ENCODE measurements at regions not wholly inside any gene's neighbourhood (a gene's known extent, or its start where the extent isn't known, plus 50 kb on each side); places are given as distances from the start of the nearest gene placed in this dataset.

DNA sequence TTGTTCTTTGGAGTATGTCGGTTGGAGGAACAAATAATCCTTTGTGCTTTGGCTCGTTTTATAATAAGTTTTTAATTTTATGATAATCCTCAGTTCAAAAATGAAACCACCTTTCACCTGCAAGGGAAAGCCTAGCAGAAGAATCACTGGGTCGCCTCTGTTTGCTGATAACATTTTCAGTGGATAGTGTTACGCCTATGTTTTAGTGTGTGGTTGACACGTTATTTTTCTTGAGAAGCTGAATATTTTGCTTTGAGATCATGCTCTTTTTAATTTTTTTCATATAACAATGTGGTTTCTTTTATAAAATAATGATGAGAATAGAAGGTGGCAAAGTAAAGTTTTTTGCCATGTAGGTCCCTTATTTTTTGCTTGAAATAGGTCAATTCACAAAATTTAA lies 172.7 kb upstream of the ZEB2 start:
- H3K27me3 Mint-ChIP-seq (ENCODE audit: low read depth): no peaks in the 10 kb centered on the region
- no peak overlapping the region for H3K27ac Mint-ChIP-seq
- peaks cover 7% of the 10 kb centered on the region for H3K4me1 Mint-ChIP-seq
- peaks cover 3% of the 10 kb centered on the region for H3K9me3 Mint-ChIP-seq
- no peaks in the 10 kb centered on the region for H3K36me3 Mint-ChIP-seq (ENCODE audit: low read depth)
- no peak overlapping the region for H3K4me3 Mint-ChIP-seq
- TF ChIP-seq, protein P1, sequence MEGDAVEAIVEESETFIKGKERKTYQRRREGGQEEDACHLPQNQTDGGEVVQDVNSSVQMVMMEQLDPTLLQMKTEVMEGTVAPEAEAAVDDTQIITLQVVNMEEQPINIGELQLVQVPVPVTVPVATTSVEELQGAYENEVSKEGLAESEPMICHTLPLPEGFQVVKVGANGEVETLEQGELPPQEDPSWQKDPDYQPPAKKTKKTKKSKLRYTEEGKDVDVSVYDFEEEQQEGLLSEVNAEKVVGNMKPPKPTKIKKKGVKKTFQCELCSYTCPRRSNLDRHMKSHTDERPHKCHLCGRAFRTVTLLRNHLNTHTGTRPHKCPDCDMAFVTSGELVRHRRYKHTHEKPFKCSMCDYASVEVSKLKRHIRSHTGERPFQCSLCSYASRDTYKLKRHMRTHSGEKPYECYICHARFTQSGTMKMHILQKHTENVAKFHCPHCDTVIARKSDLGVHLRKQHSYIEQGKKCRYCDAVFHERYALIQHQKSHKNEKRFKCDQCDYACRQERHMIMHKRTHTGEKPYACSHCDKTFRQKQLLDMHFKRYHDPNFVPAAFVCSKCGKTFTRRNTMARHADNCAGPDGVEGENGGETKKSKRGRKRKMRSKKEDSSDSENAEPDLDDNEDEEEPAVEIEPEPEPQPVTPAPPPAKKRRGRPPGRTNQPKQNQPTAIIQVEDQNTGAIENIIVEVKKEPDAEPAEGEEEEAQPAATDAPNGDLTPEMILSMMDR (IDR thresholded peaks at IDR 0.05; ENCODE audit: unreplicated experiment in 3 of 3): no peak

DNA sequence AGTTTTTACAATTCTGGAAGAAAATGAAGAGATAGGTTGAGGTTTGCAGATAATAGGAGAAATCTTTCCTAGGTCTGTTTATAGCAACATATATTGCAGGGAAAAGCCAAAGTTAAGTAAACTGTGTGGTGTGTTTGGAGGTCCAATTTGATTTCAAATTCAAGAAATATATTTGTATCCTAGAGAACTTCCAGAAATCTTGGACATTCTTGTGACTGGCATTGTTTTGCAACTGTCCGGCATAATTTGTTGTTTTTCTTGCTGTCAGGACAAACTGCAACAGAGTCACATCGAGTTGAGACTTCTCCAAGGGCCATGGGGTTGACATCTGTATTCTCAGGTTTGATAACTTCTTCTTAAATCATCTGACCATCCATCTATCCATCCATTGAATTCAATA lies 170.9 kb upstream of the ZEB2 start:
- TF ChIP-seq, protein P1 (IDR thresholded peaks at IDR 0.05; ENCODE audit: unreplicated experiment in 3 of 3): no peak
- H3K4me3 Mint-ChIP-seq: no peak overlapping the region
- no peaks in the 10 kb centered on the region for H3K27me3 Mint-ChIP-seq (ENCODE audit: low read depth)
- H3K9me3 Mint-ChIP-seq: no peaks in the 10 kb centered on the region
- H3K4me1 Mint-ChIP-seq: peaks cover 7% of the 10 kb centered on the region
- no peaks in the 10 kb centered on the region for H3K36me3 Mint-ChIP-seq (ENCODE audit: low read depth)
- H3K27ac Mint-ChIP-seq: no peak overlapping the region

DNA sequence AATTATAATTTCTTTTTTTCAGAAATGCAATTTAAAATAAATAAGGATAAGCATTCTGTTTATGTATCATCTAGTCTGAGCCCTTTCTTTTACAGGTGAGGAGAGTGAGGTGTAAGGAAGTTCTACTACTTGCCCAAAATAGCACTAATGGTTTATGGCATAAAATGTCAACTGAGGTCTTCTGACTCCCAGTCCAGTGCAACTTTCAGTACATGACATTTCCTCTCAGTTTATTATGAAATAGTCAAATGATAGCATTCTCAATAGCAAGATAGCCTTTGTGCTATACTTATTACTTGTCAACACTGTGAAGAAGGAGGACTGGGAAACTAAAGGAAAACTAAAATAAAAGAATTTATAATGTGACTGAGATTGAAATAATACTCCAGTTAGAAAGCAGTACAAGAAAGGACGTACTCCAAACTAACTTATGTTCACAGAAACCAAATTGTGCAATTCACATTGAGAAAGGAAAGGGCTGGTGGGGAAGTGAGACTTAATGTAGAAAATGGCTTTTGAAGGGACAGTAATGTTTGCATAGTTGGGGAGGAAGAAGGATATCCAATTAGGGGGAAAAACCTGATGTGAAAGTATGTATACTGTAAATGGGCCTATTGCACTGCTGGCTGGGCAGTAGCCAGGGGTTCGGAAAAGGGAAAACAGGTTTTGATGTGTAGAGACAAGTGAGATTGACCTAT lies 166.7 kb upstream of the ZEB2 start:
- Mint-ChIP-seq H3K27ac (no peak overlapping the region), H3K4me1 (peaks cover 28% of the 10 kb centered on the region), H3K4me3 (no peak overlapping the region), H3K9me3 (no peaks in the 10 kb centered on the region), H3K27me3 (ENCODE audit: low read depth) (no peaks in the 10 kb centered on the region), H3K36me3 (ENCODE audit: low read depth) (no peaks in the 10 kb centered on the region)
- TF ChIP-seq, protein P1 (IDR thresholded peaks at IDR 0.05; ENCODE audit: unreplicated experiment in 3 of 3): no peak

DNA sequence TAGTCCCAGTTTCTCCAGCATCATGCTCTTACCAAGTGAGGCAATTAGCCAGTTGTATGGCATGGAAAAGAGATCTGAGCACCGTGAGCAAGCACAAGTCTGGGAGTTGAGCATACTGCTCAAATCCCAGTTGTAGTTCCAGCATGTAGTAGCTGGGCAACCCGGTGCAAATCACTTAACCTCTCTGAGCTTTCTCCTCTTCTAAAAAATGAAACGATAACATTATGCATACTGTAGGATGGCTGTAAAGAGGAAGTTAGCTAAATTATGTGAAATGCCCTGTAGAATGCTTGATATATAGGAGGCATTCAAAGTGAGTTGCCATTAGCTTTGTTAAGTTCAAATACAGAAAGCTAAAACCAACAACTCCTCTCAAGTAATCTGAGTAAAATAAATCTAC lies 164.0 kb upstream of the ZEB2 start:
- no peaks in the 10 kb centered on the region for H3K27me3 Mint-ChIP-seq (ENCODE audit: low read depth)
- TF ChIP-seq, protein P1 (IDR thresholded peaks at IDR 0.05; ENCODE audit: unreplicated experiment in 3 of 3): no peak
- no peak overlapping the region for H3K4me3 Mint-ChIP-seq
- peaks cover 30% of the 10 kb centered on the region for H3K4me1 Mint-ChIP-seq
- no peaks in the 10 kb centered on the region for H3K36me3 Mint-ChIP-seq (ENCODE audit: low read depth)
- peak overlapping the region in 2 of 3 experiments; percentile 34 to 50 for H3K27ac Mint-ChIP-seq
- H3K9me3 Mint-ChIP-seq: no peaks in the 10 kb centered on the region

DNA sequence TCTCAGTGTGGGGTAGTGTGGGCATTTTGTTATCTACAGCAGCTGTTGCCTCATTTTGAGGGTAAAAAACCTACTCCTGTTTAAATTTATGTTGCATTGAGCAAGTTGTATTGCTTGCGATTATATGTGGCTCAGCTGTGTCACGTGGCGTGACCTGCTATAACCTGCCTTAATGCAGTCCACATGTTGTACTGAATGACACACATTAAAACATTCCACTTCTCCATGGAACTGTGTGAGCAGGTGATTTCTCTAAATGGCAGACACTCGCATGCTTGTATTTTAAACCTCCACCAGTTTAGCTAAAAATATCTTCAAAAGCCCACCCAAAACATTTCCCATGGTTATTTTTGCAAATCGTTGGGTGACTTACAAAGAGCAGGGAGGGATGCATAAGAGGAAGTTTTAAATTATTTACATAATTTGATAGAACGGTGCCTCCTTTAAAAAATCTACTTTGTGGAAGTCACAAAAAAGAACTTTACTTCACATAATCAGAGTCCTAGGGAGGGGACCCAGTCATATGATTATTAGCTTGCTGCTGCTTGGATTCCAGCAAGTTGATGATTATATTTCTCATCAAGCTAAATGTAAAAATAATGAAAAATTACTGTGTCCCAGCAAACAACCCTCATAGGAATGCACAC lies 163.3 kb upstream of the ZEB2 start:
- no peaks in the 10 kb centered on the region for H3K27me3 Mint-ChIP-seq (ENCODE audit: low read depth)
- H3K27ac Mint-ChIP-seq: peak overlapping the region in 2 of 3 experiments; percentile 46 to 50
- H3K4me1 Mint-ChIP-seq: peaks cover 37% of the 10 kb centered on the region
- no peaks in the 10 kb centered on the region for H3K9me3 Mint-ChIP-seq
- TF ChIP-seq, protein P1 (IDR thresholded peaks at IDR 0.05; ENCODE audit: unreplicated experiment in 3 of 3): no peak
- H3K36me3 Mint-ChIP-seq (ENCODE audit: low read depth): no peaks in the 10 kb centered on the region
- H3K4me3 Mint-ChIP-seq: no peak overlapping the region

DNA sequence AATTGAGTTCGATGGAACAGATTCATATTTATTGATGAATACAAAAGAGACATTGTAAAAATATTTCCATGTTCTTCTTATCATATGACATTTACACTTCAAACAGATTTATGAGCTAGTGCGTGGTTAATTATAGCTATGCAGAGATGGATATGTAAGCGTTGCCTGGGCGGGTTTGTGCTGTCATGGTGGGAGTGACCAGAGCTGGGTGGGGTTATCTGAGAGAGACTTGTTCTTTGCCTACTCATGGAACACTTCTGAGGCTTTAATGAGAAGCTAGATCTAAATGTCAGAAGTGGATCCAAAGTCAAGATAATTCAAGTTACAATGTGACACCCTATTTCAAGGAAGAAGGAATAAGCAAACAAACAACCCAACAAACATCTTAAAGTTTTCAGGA lies 162.3 kb upstream of the ZEB2 start:
- Mint-ChIP-seq H3K4me3 (no peak overlapping the region), H3K9me3 (no peaks in the 10 kb centered on the region), H3K36me3 (ENCODE audit: low read depth) (no peaks in the 10 kb centered on the region), H3K27me3 (ENCODE audit: low read depth) (no peaks in the 10 kb centered on the region), H3K4me1 (peaks cover 44% of the 10 kb centered on the region), H3K27ac (peak overlapping the region in 2 of 3 experiments; percentile 13 to 46)
- TF ChIP-seq, protein P1 (IDR thresholded peaks at IDR 0.05; ENCODE audit: unreplicated experiment in 3 of 3): no peak
